NCI-H510A treated with DMSO at 0.1 percent for 48 hours (cell line): ENCODE measurements at regions not wholly inside any gene's neighbourhood (a gene's known extent, or its start where the extent isn't known, plus 50 kb on each side); places are given as distances from the start of the nearest gene placed in this dataset.
"Not testable (repeated sequence)": the region's sequence is repeated elsewhere in the genome, so short reads cannot be mapped to it uniquely, and the experiment has no call there.

ENCODE experiments used
- DNase-seq: peaks from one replicate; lab custom pipeline; 2025; lab: John Stamatoyannopoulos, UW

- DNase-seq, result no peak
Measured at GRCh38 chr20:19874040-19874727, 116.1 kb downstream of the RIN2 start.

GRCh38 chr20:19875376-19876221 lies 117.5 kb downstream of the RIN2 start:
- no peak for DNase-seq

GRCh38 chr20:19876828-19877460 lies 118.9 kb downstream of the RIN2 start:
- no peak for DNase-seq

GRCh38 chr20:19879874-19880255 lies 121.8 kb downstream of the RIN2 start:
- DNase-seq, result not testable (repeated sequence)

- no peak for DNase-seq
Measured at GRCh38 chr20:19880256-19881079, 122.4 kb downstream of the RIN2 start.

GRCh38 chr20:19881080-19881840 lies 123.2 kb downstream of the RIN2 start:
- DNase-seq, result no peak

- DNase-seq, result no peak
Measured at GRCh38 chr20:19881990-19882389, 123.9 kb downstream of the RIN2 start.

GRCh38 chr20:19882446-19882845 lies 124.4 kb downstream of the RIN2 start:
- DNase-seq, result no peak

- DNase-seq, result no peak
Measured at GRCh38 chr20:19883501-19883900, 125.4 kb downstream of the RIN2 start.

GRCh38 chr20:19885594-19885938 lies 127.5 kb downstream of the RIN2 start:
- no peak for DNase-seq

GRCh38 chr20:19885939-19886660 lies 128.0 kb downstream of the RIN2 start:
- DNase-seq, result peak; percentile 35

GRCh38 chr20:19886661-19887288 lies 128.7 kb downstream of the RIN2 start:
- DNase-seq, result peak; percentile 31

- DNase-seq, result no peak
Measured at GRCh38 chr20:19887556-19888268, 129.4 kb upstream of the NAA20 start.

- DNase-seq, result peak; percentile 79
Measured at GRCh38 chr20:19888269-19888671, 128.9 kb upstream of the NAA20 start.

- no peak for DNase-seq
Measured at GRCh38 chr20:19889011-19889953, 127.9 kb upstream of the NAA20 start.

- peak; percentile 96 for DNase-seq
Measured at GRCh38 chr20:19890445-19891051, 126.6 kb upstream of the NAA20 start.

GRCh38 chr20:19893356-19893755 lies 123.8 kb upstream of the NAA20 start:
- no peak for DNase-seq

GRCh38 chr20:19895761-19896160 lies 121.4 kb upstream of the NAA20 start:
- no peak for DNase-seq
